GM19099 (cell line): ENCODE measurements at regions not wholly inside any gene's neighbourhood (a gene's known extent, or its start where the extent isn't known, plus 50 kb on each side); places are given as distances from the start of the nearest gene placed in this dataset.

ENCODE experiments used
- POLR2A ChIP-seq: IDR thresholded peaks from 3 replicates; pipeline ENCODE4 v1.6.1; 2011; ENCODE audit warnings: low read depth; ENCODE audit not compliant: insufficient read length; ENCODE audit errors: extremely low read depth

DNA sequence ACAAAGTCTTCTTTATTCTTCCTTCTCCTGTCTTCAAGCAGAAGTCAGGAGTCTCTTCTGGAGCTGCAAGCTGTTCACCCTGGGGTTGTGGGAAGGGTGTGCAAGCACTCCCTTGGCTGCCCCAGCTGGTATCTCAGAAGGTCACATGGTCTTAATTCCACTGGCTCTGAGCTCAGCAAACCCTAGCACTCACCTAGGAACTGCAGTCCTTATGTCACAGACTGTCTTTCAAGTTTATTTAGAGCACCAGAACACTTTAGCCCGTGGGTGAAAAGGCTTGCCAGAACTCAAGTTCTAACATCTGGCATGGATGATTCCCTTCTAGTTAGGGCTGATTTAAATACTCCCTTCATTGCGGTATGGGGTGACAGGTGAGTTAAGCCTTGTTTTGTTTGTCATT, 379.0 kb downstream of the CCER1 start:
- no peak for TF ChIP-seq POLR2A

DNA sequence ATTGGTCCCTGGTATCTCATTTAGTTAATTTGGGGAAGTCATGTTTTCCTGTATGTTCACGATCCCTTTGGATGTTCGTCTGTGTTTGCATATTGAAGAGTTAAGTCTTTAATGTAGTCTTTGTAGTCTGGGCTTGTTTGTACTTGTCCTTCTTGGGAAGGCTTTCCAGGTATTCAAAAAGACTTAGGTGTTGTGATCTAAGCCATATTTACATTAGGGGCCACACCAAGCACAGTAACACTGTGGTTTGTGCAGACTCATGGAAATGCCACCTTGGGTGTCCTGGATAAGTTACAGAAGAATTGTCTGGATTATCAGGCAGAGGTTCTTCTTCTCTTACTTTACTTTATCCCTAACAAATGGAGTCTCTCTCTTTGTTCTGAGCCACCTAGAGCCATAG, 380.3 kb downstream of the CCER1 start:
- no peak for TF ChIP-seq POLR2A

DNA sequence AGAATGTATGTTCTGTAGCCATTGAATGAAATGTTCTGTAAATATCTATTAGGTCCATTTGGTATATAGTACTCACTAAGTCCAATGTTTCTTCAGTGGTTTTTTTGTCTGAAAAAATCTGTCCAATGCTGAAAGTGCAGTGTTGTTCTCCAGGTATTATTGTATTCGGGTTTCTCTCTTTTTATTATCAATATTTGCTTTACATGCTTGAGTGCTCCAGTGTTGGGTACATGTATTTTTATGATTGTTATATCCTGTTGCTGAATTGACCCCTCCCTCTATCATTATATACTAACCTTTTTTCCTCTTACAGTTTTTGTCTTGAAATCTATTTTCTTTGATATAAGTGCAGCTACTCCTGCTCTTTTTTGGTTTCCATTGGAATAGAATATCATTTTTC, 382.2 kb downstream of the CCER1 start:
- TF ChIP-seq POLR2A = no peak

DNA sequence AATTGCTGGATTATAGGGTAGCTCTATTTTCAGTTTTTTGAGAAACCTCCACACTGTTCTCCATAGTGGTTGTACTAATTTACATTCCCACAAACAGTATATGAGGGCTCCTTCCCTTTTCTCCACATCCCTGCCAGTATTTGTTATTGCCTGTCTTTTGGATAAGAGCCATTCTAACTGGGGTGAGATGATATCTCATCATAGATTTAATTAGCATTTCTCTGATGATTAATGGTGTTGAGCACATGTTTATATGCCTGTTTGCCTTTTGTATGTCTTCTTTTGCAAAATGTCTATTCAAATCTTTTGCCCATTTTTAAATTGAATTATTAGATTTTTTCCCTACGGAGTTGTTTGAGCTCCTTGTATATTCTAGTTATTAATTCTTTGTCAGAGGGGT, 385.3 kb downstream of the CCER1 start:
- TF ChIP-seq POLR2A = no peak

DNA sequence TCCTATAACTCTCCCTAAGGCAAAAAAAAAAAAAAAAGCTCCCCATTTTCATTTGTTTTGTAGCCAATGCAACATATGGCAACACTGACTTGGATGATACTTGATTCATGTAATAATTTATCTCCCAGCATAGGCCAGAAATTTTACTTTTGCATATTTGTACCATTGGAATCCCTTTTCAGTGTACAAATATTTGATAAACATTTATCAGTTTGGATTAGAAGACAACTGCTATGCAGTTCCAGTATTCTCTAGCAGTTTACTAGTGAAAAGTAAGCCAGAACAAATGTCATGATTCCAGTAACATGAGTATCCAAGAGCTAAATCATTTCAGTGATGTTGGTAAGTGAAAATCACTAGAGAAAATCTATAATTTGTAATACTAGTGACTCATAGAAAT, 392.3 kb downstream of the CCER1 start:
- no peak for TF ChIP-seq POLR2A

DNA sequence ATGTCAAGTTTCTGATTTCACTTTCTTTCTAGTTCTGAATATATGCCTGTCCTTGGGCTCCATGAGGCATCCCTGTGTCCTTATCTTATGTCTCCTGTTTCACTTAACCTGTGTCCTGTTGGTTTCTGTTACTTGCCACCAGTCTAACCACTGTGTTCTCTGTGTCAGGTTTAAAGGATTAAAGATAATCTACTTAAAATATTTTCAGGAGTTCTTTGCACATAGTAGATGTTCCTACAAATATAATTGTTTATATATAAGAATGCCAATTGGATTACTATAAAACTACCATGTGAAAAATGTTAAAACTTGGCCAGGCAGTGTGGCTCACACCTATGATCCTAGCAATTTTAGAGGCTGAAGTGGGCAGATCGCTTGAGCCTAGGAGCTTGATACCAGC, 406.4 kb downstream of the CCER1 start:
- TF ChIP-seq POLR2A = no peak

DNA sequence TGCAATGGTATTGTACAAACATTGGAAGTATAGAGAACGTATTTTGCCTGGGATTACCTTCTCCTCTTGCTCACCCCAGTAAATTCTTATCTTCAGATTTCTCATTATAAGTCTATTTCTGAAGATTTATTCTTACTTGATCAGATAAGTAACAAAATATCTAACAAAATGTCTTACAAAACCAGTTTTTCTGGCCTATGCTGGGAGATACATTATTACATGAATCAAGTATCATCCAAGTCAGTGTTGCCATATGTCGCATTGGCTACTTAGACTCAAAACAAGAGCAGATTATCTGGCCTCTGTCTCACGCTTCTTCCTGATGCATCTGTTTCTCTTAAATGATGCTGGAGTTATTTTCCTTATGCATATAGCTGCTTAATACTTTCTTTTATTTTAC, 408.5 kb downstream of the CCER1 start:
- no peak for TF ChIP-seq POLR2A

DNA sequence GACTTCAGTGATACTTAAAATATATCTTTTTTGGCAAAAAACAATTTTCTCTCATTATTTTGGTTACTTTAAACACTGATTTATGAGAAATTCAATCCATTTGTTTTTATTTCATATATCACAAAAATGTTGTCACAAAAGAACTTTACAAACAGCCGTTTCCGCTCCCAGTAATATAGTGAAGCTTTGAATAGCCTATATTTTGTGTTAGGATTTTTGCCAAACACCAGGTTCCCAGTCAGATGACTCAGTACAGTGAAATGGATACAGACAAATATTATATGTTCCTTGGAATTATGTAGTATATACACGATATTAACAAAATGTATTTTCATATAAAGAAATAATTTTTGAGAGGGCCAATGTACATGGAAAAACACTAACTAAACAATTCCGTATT, 411.1 kb downstream of the CCER1 start:
- TF ChIP-seq POLR2A = no peak

DNA sequence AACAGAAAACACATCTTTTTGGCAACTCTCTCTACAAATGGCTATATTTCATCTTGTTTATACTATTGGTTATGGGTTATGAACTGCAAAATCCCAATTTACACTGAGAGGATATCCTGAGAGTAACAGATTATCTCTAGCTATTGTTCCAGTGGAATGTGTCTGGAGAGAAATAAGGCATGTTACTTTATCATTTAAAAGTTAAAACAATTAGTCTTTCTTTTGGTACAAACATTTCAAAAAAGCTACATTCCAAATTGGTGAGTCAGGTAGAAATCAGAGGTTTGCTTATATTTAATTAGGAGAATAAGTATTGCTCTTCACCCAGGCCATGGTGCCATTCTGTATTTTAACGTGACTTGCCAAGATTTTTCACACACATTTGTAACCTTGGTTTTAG, 411.6 kb downstream of the CCER1 start:
- no peak for TF ChIP-seq POLR2A

DNA sequence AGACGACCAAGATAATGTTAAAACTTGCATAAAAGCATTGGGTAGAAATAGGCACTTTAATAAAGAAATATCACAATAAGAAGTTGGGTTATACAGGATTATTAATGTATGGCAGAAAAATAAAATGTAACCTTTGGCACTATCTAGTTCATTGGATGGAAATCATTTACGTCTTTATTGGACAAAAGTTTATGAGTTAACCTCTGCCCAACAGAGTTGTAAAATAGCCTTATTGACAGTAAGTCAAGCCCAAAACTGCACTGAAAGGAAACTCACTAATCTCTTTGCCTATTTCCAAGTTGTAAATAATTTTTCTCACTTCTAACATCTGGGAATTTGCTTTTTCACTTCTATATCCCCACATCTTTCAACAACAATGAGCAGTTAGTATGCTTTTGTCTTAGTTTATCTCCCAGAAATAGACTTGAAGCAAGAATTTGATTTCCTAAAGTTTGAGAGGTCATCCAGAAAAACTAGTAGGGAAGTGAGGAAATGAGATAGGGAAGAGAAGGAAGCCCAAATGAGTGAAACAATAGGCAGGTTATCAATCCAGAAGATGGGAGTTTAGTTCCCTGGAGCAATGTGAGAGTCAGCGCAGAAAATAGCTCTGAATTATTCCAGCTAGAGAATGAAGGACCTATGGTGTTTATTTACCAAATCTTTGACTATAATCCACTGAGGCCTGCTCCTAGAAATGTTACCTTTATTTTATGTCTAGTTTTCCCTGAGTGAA, 434.8 kb downstream of the CCER1 start:
- TF ChIP-seq POLR2A = no peak

DNA sequence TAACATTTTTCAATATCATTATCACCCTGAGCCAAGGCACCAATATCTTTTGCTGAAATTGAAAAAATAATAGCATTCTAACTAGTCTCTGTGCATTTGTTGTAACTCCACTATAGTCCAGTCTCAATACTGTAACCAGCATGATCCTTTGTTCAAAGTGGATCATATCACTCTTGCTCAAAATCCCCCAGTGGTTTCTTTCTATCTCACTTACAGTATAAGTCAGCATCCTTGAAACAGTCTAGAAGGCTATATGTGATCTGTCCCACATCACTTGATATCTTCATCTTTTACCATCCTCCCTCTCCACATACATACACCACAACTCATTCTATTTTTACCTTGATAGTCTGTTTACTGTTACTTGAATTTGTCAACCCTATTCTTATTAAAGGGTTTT, 435.7 kb downstream of the CCER1 start:
- TF ChIP-seq POLR2A = no peak

DNA sequence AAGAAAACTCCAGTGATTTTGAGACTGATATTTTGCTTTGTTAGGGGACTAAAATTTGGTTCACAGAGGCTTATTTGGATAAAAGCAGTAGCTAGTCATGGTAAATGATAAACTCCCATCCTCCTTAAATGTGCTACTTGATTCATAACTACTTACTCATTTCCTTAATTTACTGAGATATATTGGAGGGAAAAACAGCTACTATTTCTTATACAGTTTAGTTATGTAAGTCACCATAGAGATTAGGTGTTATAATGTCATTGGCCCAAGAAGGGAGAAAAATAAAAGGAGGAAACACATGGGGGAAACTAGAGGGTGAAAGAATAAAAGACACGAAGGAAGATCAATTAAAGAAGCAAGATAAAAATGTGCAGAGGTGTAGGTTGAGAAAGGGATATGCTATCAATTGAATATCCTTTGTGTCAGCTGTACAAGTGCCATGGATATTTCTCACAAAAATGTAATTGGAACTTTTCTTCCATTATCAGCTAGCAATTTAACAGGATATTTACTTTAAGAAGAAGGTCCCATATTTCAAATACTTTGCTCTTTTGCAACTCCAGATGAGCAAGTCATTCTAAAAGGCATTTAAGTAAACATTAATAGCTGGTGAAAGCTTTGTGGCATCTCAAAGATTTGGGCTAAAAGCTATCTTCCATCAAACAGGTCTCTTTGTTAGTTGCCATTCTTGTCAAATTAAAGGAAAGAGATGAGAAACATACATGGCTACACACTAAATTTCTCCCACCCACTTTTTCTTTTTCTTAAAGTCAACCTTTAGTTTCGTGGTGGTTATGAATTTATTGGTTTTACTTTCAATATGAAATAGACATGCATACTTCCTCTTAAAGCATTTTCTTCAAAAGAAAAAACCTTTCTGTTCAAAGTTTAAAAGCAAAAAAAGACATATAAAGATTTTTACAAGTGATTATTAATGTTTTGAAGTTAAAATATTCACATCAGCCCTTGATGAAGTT, 439.5 kb downstream of the CCER1 start:
- TF ChIP-seq POLR2A = no peak

DNA sequence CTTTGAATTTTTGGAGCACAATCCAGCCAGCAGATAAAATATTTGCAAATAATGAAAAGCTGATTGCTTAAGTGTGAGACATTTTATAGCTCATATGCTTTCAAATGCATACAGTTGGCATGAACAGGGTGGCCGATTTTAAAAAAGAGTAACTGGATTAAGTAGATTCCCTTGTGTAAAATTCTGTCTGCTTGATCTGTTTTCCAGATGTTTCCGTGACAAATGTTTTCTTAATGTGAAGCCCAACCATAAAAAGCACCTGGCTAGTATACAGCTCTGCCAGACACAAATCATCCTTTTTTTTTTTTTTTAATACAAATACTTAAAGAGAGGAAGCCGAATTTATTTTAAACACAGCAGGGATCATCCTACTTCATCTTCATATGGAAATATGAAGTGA, 440.7 kb downstream of the CCER1 start:
- TF ChIP-seq POLR2A = no peak

DNA sequence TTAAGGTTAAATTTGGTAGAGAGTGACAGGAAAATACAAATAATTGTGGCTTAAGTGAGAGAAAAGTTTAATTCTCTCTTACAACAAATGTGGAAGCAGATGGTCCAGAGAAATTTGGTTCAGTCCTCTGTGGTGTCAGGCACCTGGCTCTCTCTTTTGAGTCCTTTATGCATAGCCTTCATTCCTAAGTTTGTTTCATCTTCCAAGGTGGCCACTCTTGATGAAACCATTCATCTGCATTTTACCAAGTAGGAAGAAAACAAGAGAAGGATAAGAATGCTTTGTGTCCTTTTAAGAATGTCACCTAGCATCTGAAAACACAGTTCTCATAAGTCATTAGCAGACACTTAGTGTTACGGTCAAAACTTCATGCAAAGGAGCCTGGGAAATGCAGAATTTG, 442.5 kb downstream of the CCER1 start:
- TF ChIP-seq POLR2A = no peak

DNA sequence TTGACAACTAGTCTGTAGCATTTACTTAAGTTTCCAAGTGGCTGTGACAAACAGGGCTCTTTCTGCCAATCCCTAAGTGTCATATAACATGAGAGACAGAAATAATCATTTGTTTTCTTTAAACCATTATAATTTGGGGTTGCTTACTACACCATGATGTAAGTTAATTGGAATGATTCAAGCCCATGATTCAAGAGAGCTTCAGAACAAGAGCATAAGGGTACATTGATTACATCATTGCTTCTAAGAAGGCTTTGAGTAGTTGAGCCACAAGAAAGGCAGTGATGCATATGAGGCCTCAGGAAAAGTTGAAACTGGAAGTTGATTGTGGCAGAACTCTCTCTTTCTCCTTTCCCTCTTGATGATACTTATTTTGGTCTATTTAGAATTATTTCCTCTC, 444.0 kb downstream of the CCER1 start:
- no peak for TF ChIP-seq POLR2A

DNA sequence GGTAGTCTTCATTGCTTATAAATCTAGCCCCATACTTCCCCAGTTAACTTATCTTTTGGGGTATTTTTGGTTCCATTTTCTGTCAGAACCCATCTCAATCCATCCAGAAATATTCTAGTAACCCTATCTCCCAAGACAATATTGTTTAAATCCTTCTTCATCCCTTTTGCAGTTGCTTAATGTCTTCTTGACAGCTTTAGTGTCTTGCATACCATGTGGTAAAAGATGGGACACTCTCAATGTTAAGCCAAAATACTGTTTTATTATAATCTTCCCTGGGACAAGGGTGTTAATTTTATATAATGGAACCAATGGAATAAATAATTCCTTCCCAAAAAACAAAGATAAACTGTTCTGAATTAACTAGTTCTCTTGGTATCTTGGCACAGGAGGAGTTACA, 450.2 kb downstream of the CCER1 start:
- TF ChIP-seq POLR2A = no peak
